ENCODE measurements at regions not wholly inside any gene's neighbourhood (a gene's known extent, or its start where the extent isn't known, plus 50 kb on each side); places are given as distances from the start of the nearest gene placed in this dataset.

DNA sequence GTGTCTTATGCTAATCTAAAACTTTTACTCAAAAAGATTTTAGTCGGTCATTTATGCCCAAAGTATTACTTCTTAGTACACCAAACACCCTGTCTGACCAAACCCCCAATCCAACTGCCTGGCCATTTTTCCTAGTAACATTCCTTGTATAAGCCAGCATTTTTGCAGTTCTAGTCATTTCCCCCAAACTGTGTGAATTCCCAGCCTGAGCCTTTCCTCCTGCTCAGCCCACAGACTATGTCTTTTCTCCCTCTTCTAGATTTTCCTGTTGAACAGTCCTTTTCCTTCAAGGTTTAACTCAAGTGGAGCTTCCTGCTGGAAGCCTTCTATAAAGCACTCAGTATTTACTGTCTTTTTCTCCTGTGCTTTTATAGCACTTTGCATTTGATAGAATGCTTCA is 843.8 kb downstream of the USP25 start:
- H3K9me3 Mint-ChIP-seq (ENCODE audit: unreplicated experiment): no peaks in the 10 kb centered on the region
- H3K4me3 ChIP-seq (ENCODE audit: low read depth, low read length): no peak overlapping the region
- no peak overlapping the region for H3K27ac Mint-ChIP-seq (ENCODE audit: unreplicated experiment)
- intact Hi-C loops (cut with micrococcal nuclease; ENCODE audit: unreplicated experiment): no loop called here
- H3K9me3 ChIP-seq: no peaks in the 10 kb centered on the region
- no peaks in the 10 kb centered on the region for H3K4me1 Mint-ChIP-seq (ENCODE audit: low read depth, unreplicated experiment)
- no peaks in the 10 kb centered on the region for H3K4me1 ChIP-seq
- no TSS peak for BruUV-seq (replicated peaks)
- POLR2A ChIA-PET: no interaction called here
- no peaks in the 10 kb centered on the region for H3K36me3 Mint-ChIP-seq (ENCODE audit: insufficient read depth, unreplicated experiment)
- H3K27me3 ChIP-seq (replicated peaks; ENCODE audit: control insufficient read depth, insufficient read depth, low read length): no peaks in the 10 kb centered on the region
- H3K4me3 Mint-ChIP-seq (ENCODE audit: unreplicated experiment): no peak overlapping the region
- no peak for DNase-seq
- TF ChIP-seq, protein P1, sequence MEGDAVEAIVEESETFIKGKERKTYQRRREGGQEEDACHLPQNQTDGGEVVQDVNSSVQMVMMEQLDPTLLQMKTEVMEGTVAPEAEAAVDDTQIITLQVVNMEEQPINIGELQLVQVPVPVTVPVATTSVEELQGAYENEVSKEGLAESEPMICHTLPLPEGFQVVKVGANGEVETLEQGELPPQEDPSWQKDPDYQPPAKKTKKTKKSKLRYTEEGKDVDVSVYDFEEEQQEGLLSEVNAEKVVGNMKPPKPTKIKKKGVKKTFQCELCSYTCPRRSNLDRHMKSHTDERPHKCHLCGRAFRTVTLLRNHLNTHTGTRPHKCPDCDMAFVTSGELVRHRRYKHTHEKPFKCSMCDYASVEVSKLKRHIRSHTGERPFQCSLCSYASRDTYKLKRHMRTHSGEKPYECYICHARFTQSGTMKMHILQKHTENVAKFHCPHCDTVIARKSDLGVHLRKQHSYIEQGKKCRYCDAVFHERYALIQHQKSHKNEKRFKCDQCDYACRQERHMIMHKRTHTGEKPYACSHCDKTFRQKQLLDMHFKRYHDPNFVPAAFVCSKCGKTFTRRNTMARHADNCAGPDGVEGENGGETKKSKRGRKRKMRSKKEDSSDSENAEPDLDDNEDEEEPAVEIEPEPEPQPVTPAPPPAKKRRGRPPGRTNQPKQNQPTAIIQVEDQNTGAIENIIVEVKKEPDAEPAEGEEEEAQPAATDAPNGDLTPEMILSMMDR (IDR thresholded peaks at IDR 0.05; ENCODE audit: insufficient read depth in 1 of 2, low read depth in 1 of 2, low read length in 1 of 2, severe bottlenecking in 1 of 2, unreplicated experiment in 1 of 2): no peak
- no peaks in the 10 kb centered on the region for H3K36me3 ChIP-seq (ENCODE audit: control insufficient read depth, insufficient read depth, low read length)
- CTCF ChIA-PET: no interaction called here
- no peaks in the 10 kb centered on the region for H3K27me3 Mint-ChIP-seq (ENCODE audit: insufficient read depth, unreplicated experiment)

DNA sequence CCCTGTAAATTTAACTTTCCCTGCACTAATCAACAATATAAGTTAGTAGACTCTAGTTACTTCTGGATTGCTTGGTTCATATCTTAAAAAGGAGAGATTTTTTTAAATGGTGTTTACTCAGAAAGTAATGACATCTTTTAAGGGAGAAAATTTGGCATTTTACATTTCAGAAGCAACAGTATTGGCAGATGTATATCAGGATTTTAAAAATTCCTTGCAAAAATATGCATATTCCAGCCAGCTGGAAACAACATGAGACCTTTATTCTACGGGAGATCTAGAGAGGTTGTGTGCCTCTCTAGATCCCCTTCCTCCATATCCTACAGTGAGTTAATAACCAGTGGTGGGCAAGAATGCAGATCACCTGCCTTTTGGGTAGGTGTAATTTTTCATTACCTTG is 848.2 kb downstream of the USP25 start:
- Histone ChIP-seq H3K9me3 (no peaks in the 10 kb centered on the region), H3K27me3 (replicated peaks; ENCODE audit: control insufficient read depth, insufficient read depth, low read length) (no peaks in the 10 kb centered on the region), H3K36me3 (ENCODE audit: control insufficient read depth, insufficient read depth, low read length) (no peaks in the 10 kb centered on the region), H3K4me1 (no peaks in the 10 kb centered on the region), H3K4me3 (ENCODE audit: low read depth, low read length) (no peak overlapping the region)
- TF ChIP-seq, protein P1 (IDR thresholded peaks at IDR 0.05; ENCODE audit: insufficient read depth in 1 of 2, low read depth in 1 of 2, low read length in 1 of 2, severe bottlenecking in 1 of 2, unreplicated experiment in 1 of 2): no peak
- Mint-ChIP-seq H3K9me3 (ENCODE audit: unreplicated experiment) (no peaks in the 10 kb centered on the region), H3K4me3 (ENCODE audit: unreplicated experiment) (no peak overlapping the region), H3K27me3 (ENCODE audit: insufficient read depth, unreplicated experiment) (no peaks in the 10 kb centered on the region), H3K36me3 (ENCODE audit: insufficient read depth, unreplicated experiment) (no peaks in the 10 kb centered on the region), H3K4me1 (ENCODE audit: low read depth, unreplicated experiment) (no peaks in the 10 kb centered on the region), H3K27ac (ENCODE audit: unreplicated experiment) (no peak overlapping the region)
- DNase-seq: no peak
- POLR2A ChIA-PET: no interaction called here
- no TSS peak for BruUV-seq (replicated peaks)
- intact Hi-C loops (cut with micrococcal nuclease; ENCODE audit: unreplicated experiment): no loop called here
- CTCF ChIA-PET: no interaction called here

DNA sequence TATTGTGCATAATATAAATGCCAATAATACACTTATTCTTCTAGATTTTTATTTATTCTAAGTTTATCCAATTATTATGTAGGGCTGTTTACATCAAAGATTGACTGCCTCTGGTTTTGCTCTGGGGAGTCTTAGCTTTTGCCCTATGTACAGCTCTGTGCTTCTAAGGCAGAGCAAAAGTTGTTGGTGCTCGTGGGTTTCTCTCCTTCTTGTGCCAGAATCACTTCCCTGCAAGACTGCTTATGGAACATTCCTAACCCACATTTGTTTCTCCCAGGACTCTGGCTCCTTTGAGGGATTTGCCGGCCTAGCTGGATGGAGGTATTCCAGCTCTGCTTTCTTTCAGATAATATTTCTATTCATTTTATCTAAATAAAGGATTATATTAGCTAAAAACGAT is 849.1 kb downstream of the USP25 start:
- POLR2A ChIA-PET: no interaction called here

More for the DNA sequence above, 849.1 kb downstream of the USP25 start:
- H3K36me3 Mint-ChIP-seq (ENCODE audit: insufficient read depth, unreplicated experiment): no peaks in the 10 kb centered on the region
- CTCF ChIA-PET: no interaction called here
- TF ChIP-seq, protein P1 (IDR thresholded peaks at IDR 0.05; ENCODE audit: insufficient read depth in 1 of 2, low read depth in 1 of 2, low read length in 1 of 2, severe bottlenecking in 1 of 2, unreplicated experiment in 1 of 2): no peak
- intact Hi-C loops (cut with micrococcal nuclease; ENCODE audit: unreplicated experiment): no loop called here
- no peaks in the 10 kb centered on the region for H3K27me3 Mint-ChIP-seq (ENCODE audit: insufficient read depth, unreplicated experiment)
- no peaks in the 10 kb centered on the region for H3K9me3 ChIP-seq
- H3K36me3 ChIP-seq (ENCODE audit: control insufficient read depth, insufficient read depth, low read length): no peaks in the 10 kb centered on the region
- H3K4me3 Mint-ChIP-seq (ENCODE audit: unreplicated experiment): no peak overlapping the region
- H3K4me3 ChIP-seq (ENCODE audit: low read depth, low read length): no peak overlapping the region
- no peak overlapping the region for H3K27ac Mint-ChIP-seq (ENCODE audit: unreplicated experiment)
- H3K4me1 Mint-ChIP-seq (ENCODE audit: low read depth, unreplicated experiment): no peaks in the 10 kb centered on the region
- H3K9me3 Mint-ChIP-seq (ENCODE audit: unreplicated experiment): no peaks in the 10 kb centered on the region
- DNase-seq: no peak
- no peaks in the 10 kb centered on the region for H3K27me3 ChIP-seq (replicated peaks; ENCODE audit: control insufficient read depth, insufficient read depth, low read length)
- no TSS peak for BruUV-seq (replicated peaks)
- no peaks in the 10 kb centered on the region for H3K4me1 ChIP-seq
